H4 (cell line): ENCODE measurements at regions not wholly inside any gene's neighbourhood (a gene's known extent, or its start where the extent isn't known, plus 50 kb on each side); places are given as distances from the start of the nearest gene placed in this dataset.
A peak's percentile ranks its signal among the peaks of the same experiment; 100 is the strongest.
"Not testable (repeated sequence)": the region's sequence is repeated elsewhere in the genome, so short reads cannot be mapped to it uniquely, and the experiment has no call there.

Source experiments
- DNase-seq: peaks from one replicate; pipeline ENCODE4 v3.0.0-alpha.2; 2015; ENCODE audit warnings: low spot score

DNA sequence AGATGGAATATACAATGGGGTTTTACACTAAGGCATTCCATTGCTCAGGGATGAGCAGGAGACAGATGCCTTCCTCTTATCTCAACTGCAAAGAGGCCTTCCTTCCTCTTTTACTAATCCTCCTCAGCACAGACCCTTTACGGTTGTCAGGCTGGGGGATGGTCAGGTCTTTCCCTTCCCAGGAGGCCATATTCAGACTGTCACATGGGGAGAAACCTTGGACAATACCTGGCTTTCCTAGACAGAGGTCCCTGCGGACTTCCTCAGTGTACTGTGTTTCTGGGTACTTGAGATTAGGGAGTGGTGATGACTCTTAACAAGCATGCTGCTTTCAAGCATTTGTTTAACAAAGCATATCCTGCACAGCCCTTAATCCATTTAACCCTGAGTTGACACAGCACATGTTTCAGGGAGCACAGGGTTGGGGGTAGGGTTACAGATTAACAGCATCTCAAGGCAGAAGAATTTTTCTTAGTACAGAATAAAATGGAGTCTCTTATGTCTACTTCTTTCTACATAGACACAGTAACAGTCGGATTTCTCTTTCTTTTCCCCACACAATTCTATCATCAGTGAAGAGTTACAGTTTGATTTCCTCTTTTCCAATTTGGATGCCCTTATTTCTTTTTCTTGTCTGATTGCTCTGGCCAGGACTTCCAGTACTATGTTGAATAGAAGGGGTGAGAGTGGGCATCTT, 737.1 kb downstream of the TRHDE start:
- DNase-seq = not testable (repeated sequence)

DNA sequence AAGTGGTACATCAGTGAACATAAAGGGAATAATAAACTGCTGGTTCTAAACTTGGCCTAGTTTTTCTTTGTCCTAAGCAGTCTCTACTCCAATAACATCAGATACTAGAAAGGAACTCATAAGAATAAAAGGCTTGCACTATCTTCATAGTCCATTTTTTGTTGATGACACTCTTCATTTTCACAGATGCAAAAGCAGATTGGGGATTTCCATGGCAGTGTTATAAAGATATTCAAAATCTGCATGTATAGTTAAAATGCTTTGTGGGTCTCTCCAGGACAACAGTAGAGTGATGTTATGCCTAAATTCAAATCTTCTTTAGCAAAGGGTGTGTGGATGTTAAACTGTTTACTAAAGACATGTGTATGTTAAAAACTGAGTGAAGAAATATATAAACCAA, 745.8 kb downstream of the TRHDE start:
- DNase-seq = no peak

DNA sequence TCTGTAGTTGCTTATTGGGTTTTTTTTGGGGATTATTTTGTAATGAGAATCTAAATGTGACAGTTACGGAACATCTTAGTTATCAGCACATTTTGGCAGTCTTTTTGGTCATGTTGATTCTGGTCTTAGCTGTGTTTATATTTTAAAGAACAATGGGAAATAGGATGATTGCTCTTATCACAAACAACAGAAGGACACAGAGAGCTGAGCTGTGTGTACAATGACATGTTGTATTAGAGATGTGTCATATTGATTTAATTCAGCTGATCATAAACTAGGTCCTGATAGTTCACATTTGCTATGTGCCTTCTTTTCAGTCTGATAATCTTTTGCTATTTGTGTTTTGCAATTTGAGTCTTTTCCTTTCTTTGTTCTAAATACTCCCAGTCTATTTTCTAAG, 781.7 kb downstream of the TRHDE start:
- DNase-seq = no peak

DNA sequence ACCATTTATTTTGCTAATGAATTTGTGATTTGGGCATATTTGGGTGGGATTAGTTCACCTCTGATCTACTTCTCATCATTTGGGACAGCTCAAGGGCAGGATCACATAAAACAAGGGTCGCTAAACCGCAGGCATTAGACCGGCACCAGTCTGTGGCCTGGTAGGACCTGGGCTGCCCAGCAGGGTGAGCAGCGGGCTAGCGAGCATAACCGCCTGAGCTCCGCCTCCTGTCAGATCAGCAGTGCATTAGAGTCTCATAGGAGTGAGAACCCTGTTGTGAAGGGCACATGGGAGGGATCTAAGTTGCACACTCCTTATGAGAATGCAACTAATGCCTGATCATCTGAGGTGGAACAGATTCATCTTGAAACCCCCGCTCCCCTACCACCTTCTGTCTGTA, 785.3 kb downstream of the TRHDE start:
- peak; percentile 18 for DNase-seq

DNA sequence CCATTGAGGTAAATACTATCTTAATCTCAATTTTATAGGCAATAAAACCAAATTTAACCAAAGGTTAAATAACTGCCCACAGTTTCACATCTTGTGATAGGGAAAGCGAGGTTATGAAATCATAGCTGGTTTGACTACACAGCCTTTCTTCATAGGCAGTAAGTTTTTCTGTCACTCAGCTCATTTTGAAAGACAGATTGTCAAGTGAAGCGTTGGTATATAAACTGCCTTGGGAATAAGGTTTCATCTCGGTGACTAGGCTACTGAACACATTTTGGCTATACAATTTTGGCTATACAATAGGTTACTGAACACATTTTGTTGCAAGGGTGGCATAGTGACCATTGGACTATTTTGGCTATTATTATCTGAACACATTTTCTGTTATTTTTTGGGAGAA, 793.7 kb downstream of the TRHDE start:
- no peak for DNase-seq

DNA sequence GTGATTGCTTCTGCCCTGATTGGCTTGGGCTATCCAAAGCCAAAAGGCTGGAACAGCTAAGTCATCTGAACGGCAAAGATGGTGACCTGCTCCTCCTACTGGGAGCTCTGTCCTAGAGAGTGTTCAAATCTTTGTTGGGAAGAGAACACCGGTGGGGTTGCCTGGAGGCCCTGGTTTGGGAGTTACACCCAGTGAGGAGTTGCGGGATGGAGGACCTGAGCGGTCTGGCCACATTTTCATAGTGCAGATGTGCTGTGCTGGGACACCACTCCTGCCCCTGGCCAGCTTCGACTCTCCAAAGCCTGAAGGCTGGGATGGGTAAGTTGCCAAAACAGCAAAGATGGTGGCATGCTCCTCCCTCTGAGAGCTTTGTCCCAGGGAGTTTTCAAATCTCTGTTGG, 795.4 kb downstream of the TRHDE start:
- DNase-seq = no peak

DNA sequence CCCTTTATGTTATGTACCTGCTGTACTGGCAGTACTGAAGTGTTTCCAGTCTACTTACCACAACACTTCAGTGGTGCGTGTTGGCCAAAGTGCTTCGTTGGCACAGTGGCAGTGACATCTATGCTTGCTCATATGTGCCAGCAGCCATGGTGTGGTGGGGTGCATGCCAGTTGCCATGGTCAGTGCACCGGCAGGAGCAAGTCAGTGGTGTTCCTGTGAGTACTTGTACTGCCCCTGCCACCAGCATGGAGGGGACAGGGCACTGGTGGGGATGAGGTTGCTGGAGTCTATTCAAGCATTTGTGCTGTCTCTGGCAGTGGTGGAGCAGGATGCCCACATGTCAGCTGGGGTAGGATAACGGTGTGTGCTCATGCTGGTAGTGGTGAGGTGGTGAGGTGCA, 800.0 kb downstream of the TRHDE start:
- DNase-seq = no peak

DNA sequence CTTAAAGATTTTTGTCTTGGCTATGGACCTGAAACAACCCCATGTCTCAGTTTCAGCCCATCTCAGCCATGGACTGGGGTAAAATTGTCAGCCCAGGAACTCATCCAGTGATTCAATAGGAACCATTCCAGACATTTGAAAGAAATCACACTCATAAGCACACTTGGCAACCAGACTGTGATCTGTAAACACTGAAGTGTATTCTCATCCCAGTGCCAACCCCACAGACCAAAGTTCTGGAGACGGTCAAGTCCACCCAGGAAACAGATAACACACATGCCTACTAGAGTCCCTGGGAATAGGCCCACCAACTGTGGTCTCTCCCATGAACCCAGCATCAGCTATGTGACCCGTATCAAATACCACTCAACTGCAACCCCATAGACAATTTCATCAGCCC, 804.6 kb downstream of the TRHDE start:
- no peak for DNase-seq

DNA sequence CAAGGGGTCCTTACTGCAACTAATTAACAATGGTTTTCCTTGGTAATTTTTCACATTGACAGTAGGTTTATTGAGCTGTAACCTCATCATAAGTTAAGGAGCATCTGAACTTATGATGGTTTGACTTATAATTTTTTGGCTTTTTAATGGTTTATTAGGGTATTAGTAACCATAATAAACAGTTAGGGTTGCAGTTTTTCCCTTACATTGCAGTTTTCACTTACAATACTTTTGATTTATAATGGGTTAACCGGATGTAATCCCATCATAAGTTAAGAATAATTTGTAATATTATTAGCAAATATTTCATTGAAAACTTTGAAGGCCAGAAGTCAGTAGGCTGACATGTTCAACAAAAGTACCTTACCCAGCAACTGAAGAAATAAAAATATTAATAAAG, 811.6 kb downstream of the TRHDE start:
- DNase-seq = no peak

DNA sequence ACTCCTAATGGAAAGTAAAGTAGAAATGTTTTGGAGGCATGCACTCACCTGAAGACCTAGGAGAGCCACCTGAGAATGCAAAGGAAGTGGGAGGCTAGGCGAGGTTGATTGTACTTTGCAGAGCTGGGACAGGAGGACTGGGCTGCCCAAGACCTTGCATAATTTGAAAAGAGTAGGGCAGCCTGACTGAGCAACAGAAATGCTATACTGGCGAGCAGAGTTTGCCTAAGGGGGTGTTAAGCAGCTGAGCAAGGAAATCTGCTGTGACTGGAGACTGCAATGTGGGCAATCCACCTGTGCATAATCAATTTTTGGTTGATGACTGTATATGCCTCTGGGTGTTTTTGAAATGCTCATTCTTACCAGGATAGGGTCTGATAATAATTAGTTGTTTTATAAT, 834.1 kb downstream of the TRHDE start:
- no peak for DNase-seq

DNA sequence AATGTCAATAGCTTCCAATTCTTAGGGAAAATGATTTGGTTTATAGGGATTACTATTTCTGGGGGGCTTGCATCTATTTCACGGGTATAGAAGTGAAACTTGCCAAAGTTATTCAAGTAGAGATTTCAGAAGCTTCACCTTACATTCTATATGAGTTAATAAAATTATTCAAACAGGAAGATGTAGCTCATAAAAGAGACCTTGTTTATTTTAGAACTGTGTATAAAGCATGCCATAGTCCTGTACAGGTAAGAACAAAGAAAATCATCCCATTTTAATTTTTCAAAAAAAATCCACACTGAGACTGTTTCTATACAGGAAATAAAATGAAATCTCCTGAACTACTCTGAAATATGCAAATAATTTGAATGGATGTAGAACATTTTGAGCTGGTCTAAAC, 834.7 kb downstream of the TRHDE start:
- no peak for DNase-seq

DNA sequence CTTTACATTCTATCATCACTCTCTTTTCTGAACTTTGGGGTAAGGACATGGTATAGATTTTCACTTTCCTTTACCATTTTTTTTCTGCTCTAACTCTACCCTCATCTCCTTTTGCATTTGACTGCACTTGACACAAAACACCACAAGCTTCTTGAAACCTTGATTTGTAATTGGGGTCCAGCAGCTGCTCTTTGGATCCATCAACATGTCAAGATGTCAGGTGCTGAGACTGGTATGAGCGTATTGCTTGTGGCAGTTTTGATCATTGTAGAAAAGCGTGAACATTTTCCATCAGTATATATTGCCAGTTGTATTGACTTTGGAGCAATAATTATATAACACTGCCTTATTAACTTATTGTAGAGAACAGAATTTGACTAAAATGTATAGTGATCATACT, 838.6 kb downstream of the TRHDE start:
- DNase-seq = no peak

DNA sequence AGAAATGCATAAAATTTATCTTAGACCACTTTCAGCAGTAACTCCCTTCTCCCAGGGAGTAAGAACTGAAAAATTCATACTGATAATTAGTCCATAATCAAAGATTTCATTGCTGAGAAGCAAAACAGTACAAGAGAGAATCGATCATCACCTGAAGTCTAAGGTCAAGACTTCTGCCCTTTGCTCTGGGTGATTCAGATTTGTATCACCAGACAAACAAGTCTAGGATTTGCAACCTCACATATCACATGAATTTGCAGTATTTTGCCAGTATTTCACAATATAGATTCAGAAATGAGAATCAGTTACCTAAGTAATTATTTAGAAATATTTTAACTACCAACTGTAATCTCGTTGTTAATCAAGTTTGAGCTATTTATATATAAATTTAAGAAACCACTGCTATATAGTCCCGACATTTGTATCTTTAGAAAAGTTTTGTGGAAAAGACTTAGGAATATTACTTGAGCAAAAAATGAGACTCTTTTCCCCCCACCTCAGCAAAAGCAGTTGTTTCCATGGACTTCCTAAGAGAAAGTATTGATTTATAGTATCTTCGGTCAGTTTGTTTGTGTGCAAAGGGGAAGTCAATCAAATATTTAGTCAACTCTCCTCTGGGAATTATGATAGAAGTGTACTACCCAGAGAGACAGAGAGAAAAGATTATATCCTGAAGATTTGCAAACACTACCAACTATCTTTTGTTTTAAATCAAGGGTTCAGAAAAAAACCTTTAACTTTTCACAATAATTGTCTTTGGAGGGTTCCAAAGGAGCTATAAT, 840.1 kb downstream of the TRHDE start:
- DNase-seq = no peak

DNA sequence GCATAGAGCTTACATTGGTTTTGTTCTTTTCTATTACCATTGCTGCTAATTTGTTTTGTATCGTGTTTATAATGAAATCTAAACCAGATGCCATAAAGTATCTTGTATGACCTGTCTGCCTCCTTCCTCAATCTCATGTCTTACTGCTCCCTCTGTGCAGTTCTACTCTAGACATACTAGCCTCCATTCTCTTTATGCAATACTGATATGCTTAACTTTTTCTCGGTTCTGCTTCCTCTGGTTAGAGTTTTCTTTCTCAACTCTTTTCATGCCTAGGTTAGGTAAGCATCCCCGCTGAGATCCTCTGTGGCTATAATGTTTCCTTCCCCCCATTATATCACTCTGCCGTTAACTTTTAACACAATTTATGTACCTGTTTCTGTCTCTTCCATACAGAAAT, 852.3 kb downstream of the TRHDE start:
- no peak for DNase-seq

DNA sequence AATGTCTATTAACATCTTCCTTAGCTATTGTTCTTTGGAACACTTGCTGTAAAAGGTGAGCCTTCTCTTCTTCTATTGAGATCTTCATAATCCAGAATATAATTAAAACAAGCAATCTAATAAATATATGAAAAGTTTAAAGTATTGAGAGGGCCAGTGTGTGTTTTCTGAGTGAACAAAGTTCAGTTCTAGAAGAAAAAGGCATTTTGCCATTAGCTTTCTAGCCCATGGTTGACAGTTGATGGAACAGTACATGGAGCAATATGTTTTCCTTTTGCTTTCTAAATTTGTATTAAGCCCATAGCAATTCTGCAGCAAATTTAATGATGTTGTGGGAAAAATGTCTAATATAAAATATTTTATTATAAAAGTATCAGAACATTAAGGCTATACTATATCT, 853.0 kb downstream of the TRHDE start:
- no peak for DNase-seq

DNA sequence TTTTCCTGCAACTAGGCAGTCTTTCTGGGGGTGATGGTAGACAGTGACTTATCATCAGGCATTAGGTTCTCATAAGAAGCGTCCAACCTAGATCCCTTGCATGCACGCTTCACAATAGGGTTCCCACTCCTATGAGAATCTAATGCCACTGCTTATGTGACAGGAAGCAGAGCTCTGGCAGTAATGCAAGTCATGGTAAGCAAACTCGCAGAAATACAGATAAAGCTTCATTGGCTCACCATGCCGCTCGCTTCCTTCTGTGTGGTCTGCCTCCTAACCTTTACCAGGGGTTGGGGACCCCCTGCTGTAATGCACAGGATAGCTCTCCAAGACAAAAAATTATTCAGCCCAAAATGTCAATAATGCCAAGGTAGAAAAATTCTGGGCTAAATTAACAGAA, 864.2 kb downstream of the TRHDE start:
- peak; percentile 41 for DNase-seq

DNA sequence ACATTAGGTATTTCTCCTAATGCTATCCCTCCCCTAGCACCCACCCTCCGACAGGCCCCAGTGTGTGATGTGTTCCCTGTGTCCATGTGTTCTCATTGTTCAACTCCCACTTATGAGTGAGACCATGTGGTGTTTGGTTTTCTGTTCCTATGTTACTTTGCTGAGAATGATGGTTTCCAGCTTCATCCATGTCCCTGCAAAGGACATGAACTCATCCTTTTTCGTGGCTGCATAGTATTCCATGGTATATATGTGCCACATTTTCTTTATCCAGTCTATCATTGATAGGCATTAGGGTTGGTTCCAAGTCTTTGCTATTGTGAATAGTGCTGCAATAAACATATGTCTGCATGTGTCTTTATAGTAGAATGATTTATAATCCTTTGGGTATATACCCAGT, 867.5 kb downstream of the TRHDE start:
- not testable (repeated sequence) for DNase-seq

DNA sequence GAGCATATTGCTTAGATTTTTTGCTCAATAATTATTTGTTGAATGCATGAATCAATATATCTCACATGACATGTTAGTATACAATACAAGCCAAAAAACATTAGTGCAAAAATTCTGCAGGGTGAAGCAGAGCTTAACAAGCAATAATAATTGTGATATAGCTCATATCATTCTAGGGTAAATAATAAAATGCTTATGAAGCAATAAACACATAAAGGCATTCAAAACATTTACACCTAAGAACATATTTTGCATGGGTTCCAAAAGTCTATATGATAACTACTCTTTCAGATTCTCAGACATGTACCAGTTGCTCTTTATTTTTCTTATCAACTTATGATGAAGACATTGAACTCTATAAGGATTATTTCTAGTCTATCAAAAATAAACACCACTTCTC, 886.2 kb downstream of the TRHDE start:
- DNase-seq = no peak

DNA sequence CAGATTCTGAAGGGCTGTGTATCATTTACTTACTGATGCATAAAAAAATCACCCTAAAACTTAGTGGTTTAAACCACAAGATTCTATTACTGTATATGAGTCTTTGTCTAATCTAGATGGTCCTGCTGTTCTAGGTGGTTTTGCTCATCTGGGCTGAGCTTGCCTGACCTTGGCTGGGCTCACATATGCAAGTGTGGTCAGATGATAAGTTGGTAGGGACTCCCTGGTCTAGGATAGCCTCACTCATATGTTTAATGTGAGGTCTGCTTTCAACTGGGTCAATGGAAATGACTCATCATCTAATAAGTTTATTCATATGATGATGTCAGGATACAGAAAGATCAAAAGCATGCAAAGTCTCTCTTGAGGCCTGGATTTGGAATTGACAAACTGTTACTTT, 887.8 kb downstream of the TRHDE start:
- peak; percentile 12 for DNase-seq

DNA sequence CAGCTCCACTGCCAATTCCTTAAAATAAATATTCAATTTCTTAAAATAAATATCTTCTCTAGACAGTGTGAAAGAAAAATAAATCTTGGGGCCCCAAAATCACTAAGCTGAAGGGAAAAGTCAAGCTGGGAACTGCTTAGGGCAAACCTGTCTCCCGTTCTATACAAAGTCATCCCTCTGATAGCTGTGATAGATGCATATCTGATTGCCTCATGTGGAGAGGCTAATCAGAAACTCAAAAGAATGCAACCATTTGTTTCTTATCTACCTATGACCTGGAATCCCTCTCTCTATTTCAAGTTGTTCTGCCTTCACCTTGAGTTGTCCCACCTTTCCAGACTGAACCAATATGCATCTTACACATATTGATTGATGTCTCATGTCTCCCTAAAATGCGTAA, 889.8 kb downstream of the TRHDE start:
- DNase-seq = no peak

DNA sequence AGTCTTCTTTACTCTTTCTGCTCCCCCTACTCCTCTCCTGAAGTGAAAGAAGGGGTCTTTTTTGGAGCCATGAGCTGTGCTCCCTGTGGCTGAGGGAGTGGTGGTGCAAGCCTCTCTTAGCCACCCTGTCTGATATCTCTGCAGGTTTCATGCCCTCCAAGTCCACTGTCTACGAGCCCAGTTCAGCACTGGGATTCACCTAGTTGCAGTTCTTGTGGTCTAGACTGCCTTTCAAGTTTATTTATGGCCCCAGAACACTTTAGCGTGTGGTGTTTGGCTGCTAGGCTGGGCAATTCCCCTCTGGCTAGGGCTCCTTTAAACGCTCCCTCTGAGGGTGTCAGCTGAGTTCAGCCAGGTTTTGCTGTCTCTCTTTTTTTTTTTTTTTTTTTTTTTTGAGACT, 908.6 kb downstream of the TRHDE start:
- DNase-seq = no peak

DNA sequence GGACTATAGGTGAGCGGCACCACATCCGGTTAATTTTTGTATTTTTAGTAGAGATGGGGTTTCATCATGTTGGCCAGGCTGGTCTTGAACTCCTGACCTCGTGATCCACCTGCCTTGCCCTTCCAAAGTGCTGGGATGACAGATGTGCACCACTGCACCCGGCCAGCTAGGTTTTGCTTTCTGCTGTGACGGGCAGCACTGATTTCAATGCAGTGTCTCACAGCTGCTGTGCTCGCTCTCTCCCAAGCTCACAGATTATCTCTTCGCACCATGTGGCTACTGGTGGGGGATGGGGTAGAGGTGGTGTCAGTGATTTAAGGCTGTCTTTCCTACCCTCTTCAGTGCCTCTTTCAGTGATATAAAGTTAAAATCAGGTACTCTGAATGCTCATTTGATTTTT, 909.1 kb downstream of the TRHDE start:
- DNase-seq = no peak

DNA sequence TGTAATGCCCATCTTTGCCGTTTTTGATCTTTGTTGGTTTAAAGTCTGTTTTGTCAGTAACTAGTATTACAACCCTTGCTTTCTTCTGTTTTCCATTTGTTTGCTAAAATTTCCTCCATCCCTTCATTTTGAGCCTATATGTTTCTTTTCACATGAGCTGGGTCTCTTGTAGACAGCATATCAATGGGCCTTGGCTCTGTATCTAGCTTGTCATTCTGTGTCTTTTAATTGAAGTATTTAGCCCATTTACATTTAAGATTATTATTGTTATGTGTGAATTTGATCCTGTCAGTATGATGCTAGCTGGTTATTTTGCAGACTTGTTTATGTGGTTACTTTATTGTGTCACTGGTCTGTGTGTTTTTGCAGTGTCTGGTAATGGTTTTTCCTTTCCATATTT, 913.2 kb downstream of the TRHDE start:
- no peak for DNase-seq

DNA sequence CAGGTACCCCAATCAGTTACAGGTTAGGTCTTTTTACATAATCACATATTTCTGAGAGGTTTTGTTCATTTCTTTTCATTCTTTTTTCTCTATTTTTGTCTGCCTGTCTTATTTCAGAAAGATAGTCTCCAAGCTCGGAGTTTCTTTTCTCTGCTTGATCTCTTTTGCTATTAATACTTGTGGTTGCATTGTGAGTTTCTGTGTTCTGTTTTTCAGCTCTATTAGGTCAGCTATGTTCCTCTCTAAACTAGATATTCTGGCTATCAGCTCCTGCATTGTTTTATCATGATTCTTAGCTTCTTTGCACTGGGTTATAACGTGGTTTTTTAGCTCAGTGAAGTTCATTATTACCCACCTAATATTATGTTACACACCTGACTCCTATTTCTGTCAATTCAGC, 914.1 kb downstream of the TRHDE start:
- DNase-seq = no peak
